Ishikawa (cell line): ENCODE measurements at regions not wholly inside any gene's neighbourhood (a gene's known extent, or its start where the extent isn't known, plus 50 kb on each side); places are given as distances from the start of the nearest gene placed in this dataset.

Source experiments
- CEBPB ChIP-seq: IDR thresholded peaks from 2 replicates; pipeline ENCODE4 v1.6.1; 2012
- CREB1 ChIP-seq: IDR thresholded peaks from 2 replicates; pipeline ENCODE4 v1.6.1; 2012; ENCODE audit warnings: low read depth
- EGR1 ChIP-seq: IDR thresholded peaks from 2 replicates; pipeline ENCODE4 v1.6.1; 2012
- FOXM1 ChIP-seq: IDR thresholded peaks from 2 replicates; pipeline ENCODE4 v1.6.1; 2012; ENCODE audit warnings: low read depth, borderline replicate concordance
- MAX ChIP-seq: IDR thresholded peaks from 2 replicates; pipeline ENCODE4 v1.6.1; 2012
- RAD21 ChIP-seq: IDR thresholded peaks from 2 replicates; pipeline ENCODE4 v1.6.1; 2012; ENCODE audit warnings: low read depth
- REST ChIP-seq: IDR thresholded peaks from 2 replicates; pipeline ENCODE4 v1.6.1; 2012; ENCODE audit warnings: low read depth, mild to moderate bottlenecking
- TAF1 ChIP-seq: IDR thresholded peaks from 2 replicates; pipeline ENCODE4 v1.6.1; 2012; ENCODE audit warnings: low read depth, mild to moderate bottlenecking
- TEAD4 ChIP-seq: IDR thresholded peaks from 2 replicates; pipeline ENCODE4 v1.6.1; 2012
- USF1 ChIP-seq: IDR thresholded peaks from 2 replicates; pipeline ENCODE4 v1.6.1; 2012
- YY1 ChIP-seq: IDR thresholded peaks from 2 replicates; pipeline ENCODE4 v1.6.1; 2012; ENCODE audit warnings: low read depth
- ZBTB7A ChIP-seq: IDR thresholded peaks from 2 replicates; pipeline ENCODE4 v1.6.1; 2012; ENCODE audit warnings: low read depth

- TF ChIP-seq CEBPB (no peak), TEAD4 (no peak), FOXM1 (no peak), TAF1 (no peak), YY1 (no peak), CREB1 (no peak), RAD21 (no peak), EGR1 (no peak), REST (no peak), USF1 (no peak), MAX (no peak), ZBTB7A (no peak)
These were observed 442.2 kb downstream of the SLC6A15 start for GRCh38 chr12:84470361-84470760.
